HL-60 (cell line): ENCODE measurements at regions not wholly inside any gene's neighbourhood (a gene's known extent, or its start where the extent isn't known, plus 50 kb on each side); places are given as distances from the start of the nearest gene placed in this dataset.

Source experiments
- DNase-seq, 2 experiments: peaks; one replicate each; pipeline ENCODE4 v3.0.0-alpha.2; 2010 to 2020; ENCODE audit warnings: low read depth in 1 of 2, low spot score in 1 of 2
- H3K27ac ChIP-seq: fragments of 250-450 bp; sonication (Bioruptor Pico); replicated peaks from 2 replicates; pipeline ENCODE4 v1.5.1; 2020; ENCODE audit warnings: mild to moderate bottlenecking, moderate library complexity
- H3K27me3 ChIP-seq: fragments of 250-450 bp; sonication (Bioruptor Pico); 2 replicates; pipeline ENCODE4 v1.5.1; 2021; ENCODE audit warnings: mild to moderate bottlenecking, moderate library complexity; ENCODE audit not compliant: insufficient read depth, poor library complexity, severe bottlenecking
- H3K4me3 ChIP-seq: replicated peaks from 2 replicates; pipeline ENCODE4 v1.5.1; 2011; ENCODE audit warnings: mild to moderate bottlenecking, control low read depth, low read length; ENCODE audit not compliant: insufficient read depth
- GABPA ChIP-seq: IDR thresholded peaks from 2 replicates; pipeline ENCODE4 v1.6.1; 2012; ENCODE audit warnings: low read depth
- POLR2AphosphoS5 ChIP-seq: IDR thresholded peaks from 2 replicates; pipeline ENCODE4 v1.6.1; 2012; ENCODE audit warnings: low read depth
- SPI1 ChIP-seq: IDR thresholded peaks from 2 replicates; pipeline ENCODE4 v1.6.1; 2012; ENCODE audit warnings: low read depth, mild to moderate bottlenecking, borderline replicate concordance
- TF ChIP-seq, protein P1 (sequence below): IDR thresholded peaks from 2 replicates; pipeline ENCODE4 v1.6.1; 2012; ENCODE audit warnings: low read depth; ENCODE audit not compliant: insufficient replicate concordance
- TF ChIP-seq, protein P2 (sequence below): IDR thresholded peaks from one replicate; pipeline ENCODE4 v1.5.1; 2011; ENCODE audit warnings: low read length, control low read depth, inconsistent platforms; ENCODE audit not compliant: insufficient read depth

DNA sequence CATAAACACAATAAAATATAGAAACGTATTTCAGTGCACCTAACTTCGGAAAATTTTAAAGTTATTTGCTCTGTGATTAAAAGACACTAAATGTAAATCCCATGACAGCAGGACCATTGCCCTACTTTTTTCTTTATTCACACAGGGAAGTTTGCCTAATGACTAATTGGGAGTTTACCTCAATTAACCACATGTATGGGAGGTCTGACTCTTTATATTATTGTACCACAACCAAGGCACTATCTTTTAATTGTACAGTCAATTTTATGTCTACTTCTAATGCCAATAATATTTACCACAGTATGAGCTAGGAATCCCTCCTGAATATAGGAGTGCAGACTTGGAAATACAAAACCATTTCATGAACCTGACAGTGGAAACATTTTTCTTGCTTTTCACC is 360.8 kb upstream of the NEGR1 start:
- Histone ChIP-seq H3K27me3 (no peaks in the 10 kb centered on the region), H3K4me3 (no peak overlapping the region), H3K27ac (no peak overlapping the region)
- DNase-seq = no peak
- TF ChIP-seq POLR2AphosphoS5 (no peak), SPI1 (no peak)
- TF ChIP-seq, protein P1, sequence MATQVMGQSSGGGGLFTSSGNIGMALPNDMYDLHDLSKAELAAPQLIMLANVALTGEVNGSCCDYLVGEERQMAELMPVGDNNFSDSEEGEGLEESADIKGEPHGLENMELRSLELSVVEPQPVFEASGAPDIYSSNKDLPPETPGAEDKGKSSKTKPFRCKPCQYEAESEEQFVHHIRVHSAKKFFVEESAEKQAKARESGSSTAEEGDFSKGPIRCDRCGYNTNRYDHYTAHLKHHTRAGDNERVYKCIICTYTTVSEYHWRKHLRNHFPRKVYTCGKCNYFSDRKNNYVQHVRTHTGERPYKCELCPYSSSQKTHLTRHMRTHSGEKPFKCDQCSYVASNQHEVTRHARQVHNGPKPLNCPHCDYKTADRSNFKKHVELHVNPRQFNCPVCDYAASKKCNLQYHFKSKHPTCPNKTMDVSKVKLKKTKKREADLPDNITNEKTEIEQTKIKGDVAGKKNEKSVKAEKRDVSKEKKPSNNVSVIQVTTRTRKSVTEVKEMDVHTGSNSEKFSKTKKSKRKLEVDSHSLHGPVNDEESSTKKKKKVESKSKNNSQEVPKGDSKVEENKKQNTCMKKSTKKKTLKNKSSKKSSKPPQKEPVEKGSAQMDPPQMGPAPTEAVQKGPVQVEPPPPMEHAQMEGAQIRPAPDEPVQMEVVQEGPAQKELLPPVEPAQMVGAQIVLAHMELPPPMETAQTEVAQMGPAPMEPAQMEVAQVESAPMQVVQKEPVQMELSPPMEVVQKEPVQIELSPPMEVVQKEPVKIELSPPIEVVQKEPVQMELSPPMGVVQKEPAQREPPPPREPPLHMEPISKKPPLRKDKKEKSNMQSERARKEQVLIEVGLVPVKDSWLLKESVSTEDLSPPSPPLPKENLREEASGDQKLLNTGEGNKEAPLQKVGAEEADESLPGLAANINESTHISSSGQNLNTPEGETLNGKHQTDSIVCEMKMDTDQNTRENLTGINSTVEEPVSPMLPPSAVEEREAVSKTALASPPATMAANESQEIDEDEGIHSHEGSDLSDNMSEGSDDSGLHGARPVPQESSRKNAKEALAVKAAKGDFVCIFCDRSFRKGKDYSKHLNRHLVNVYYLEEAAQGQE = no peak

DNA sequence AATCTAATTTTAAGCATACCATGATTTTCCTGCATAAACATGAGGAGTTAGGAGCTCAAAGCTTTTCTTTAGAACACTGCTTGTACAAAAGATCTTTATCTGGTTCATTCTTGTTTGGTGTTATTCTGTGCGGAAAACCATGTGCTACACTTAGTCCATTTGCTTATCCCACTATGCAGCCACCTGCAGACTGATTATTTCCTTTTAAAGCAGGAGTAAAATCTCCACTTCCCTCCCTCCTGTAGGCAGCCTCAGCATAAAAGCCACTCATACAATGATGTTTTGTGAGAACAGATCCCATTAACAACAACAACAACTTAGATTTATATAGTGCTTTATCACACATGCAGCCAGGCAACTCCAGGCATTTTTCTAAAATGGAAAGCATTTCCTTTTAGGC is 355.3 kb upstream of the NEGR1 start:
- no peak overlapping the region for H3K4me3 ChIP-seq
- H3K27me3 ChIP-seq = no peaks in the 10 kb centered on the region
- TF ChIP-seq SPI1 = no peak
- TF ChIP-seq, protein P1 = no peak
- TF ChIP-seq, protein P2, sequence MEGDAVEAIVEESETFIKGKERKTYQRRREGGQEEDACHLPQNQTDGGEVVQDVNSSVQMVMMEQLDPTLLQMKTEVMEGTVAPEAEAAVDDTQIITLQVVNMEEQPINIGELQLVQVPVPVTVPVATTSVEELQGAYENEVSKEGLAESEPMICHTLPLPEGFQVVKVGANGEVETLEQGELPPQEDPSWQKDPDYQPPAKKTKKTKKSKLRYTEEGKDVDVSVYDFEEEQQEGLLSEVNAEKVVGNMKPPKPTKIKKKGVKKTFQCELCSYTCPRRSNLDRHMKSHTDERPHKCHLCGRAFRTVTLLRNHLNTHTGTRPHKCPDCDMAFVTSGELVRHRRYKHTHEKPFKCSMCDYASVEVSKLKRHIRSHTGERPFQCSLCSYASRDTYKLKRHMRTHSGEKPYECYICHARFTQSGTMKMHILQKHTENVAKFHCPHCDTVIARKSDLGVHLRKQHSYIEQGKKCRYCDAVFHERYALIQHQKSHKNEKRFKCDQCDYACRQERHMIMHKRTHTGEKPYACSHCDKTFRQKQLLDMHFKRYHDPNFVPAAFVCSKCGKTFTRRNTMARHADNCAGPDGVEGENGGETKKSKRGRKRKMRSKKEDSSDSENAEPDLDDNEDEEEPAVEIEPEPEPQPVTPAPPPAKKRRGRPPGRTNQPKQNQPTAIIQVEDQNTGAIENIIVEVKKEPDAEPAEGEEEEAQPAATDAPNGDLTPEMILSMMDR = no peak
- no peak for TF ChIP-seq GABPA
- TF ChIP-seq POLR2AphosphoS5 = no peak
- DNase-seq = no peak
- H3K27ac ChIP-seq = no peak overlapping the region

DNA sequence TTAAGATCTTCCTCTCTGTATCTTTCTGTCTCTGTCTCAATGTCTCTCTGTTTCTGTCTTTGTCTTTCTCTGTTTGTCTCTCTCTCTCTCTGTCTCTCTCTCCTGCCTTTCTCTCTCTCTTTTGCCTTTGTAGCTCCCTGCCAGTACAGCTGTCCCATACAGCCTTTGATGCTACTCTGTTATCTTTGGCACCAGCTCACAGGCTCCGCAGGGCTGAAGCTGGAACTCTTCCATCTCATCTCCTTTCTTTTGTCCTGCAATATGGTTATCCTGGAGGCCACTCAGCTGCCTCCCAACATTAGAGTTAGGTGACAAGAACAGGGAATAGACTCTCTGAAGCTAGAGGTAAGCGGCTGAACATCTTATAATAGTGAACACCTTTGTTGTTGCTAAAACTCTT is 354.3 kb upstream of the NEGR1 start:
- peak overlapping the region; percentile 56 for H3K27ac ChIP-seq
- TF ChIP-seq GABPA = no peak
- no peak for TF ChIP-seq SPI1
- TF ChIP-seq, protein P2 = no peak
- TF ChIP-seq, protein P1 = no peak
- no peak for TF ChIP-seq POLR2AphosphoS5
- no peak overlapping the region for H3K4me3 ChIP-seq
- H3K27me3 ChIP-seq = no peaks in the 10 kb centered on the region
- no peak for DNase-seq

DNA sequence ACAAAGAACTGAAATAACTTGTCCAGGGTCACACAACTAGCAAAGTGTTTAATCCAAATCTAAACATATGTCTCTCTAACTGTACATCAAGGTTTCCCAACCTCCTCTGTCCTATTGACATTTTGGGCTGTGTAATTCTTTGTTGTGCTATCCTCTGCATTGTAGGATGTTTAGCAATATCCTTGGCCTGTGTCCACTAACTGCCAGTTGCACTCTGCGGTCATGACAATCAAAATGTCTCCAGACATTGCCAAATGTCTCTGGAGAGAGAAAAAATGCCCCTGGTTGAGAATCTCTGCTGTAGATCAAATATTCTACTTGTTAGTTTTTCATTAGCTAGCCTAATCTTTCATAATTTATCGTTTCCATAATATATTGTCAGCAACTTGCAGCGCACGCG is 353.4 kb upstream of the NEGR1 start:
- peak overlapping the region; percentile 3 for H3K4me3 ChIP-seq
- DNase-seq = peak; percentile 67 to 87
- H3K27me3 ChIP-seq = no peaks in the 10 kb centered on the region
- H3K27ac ChIP-seq = peak overlapping the region; percentile 56
- TF ChIP-seq POLR2AphosphoS5 (peak; percentile 84), GABPA (peak; percentile 15; the same call in 1 of the 2 replicates), SPI1 (no peak)
- TF ChIP-seq, protein P1 = no peak
